ENCODE measurements at regions not wholly inside any gene's neighbourhood (a gene's known extent, or its start where the extent isn't known, plus 50 kb on each side); places are given as distances from the start of the nearest gene placed in this dataset.
"Not testable (repeated sequence)": the region's sequence is repeated elsewhere in the genome, so short reads cannot be mapped to it uniquely, and the experiment has no call there.

DNA sequence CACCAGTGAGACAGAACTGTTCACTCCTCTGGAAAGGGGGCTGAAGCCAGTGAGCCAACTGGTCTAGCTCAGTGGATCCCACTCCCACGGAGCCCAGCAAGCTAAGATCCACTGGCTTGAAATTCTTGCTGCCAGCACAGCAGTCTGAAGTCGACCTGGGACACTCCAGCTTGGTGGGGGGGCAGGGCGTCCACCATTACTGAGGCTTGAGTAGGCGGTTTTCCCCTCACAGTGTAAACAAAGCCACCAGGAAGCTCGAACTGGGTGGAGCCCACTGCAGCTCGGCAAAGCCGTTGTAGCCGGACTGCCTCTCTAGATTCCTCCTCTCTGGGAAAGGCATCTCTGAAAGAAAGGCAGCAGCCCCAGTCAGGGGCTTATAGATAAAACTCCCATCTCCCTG, 52.3 kb upstream of the BBX start:
- not testable (repeated sequence) for TF ChIP-seq CTCF, POLR2A (IDR thresholded peaks at IDR 0.05)

Data from thyroid gland (tissue), 4 donors.